ENCODE measurements at regions not wholly inside any gene's neighbourhood (a gene's known extent, or its start where the extent isn't known, plus 50 kb on each side); places are given as distances from the start of the nearest gene placed in this dataset.

GRCh38 chr14:100381395-100382105, 58.4 kb downstream of the SLC25A47 start:
- 56 to 66% (median 58%) methylated on average over 11 of the region's 11 CpGs for WGBS, 3 donors
- intact Hi-C loops (cut with DNase I) = loop anchor here in 1 of 2 donors (5.0 to 10.0 kb wide), 2 partner anchors 266 to 1243 kb away; no protein-coding TSS in a partner anchor
- no peak for ATAC-seq

GRCh38 chr14:100382106-100382455, 58.9 kb downstream of the SLC25A47 start:
- 68 to 83% (median 74%) methylated on average over 7 of the region's 7 CpGs for WGBS, 3 donors
- ATAC-seq = no peak

More at GRCh38 chr14:100381395-100382105, 58.4 kb downstream of the SLC25A47 start:
- H3K36me3 ChIP-seq (ENCODE audit: insufficient read depth in 1 of 2, low read depth in 1 of 2) = peaks cover 0 to 8% of the 10 kb centered on the region in 2 donors
- peaks cover 25% of the 10 kb centered on the region for H3K4me1 ChIP-seq
- no peak for DNase-seq
- no peak for TF ChIP-seq CTCF (IDR thresholded peaks at IDR 0.05)
- H3K9me3 ChIP-seq = no peaks in the 10 kb centered on the region
- H3K27ac ChIP-seq = no peak overlapping the region
- no peaks in the 10 kb centered on the region for H3K27me3 ChIP-seq (ENCODE audit: insufficient read depth in 3 of 3, low read length in 2 of 3)
- no peak overlapping the region for H3K4me3 ChIP-seq

GRCh38 chr14:100383727-100384158, 60.6 kb downstream of the SLC25A47 start:
- intact Hi-C loops (cut with DNase I) = loop anchor here in 1 of 2 donors (5.0 to 10.0 kb wide), 2 partner anchors 264 to 1241 kb away; no protein-coding TSS in a partner anchor

More at GRCh38 chr14:100382106-100382455, 58.9 kb downstream of the SLC25A47 start:
- Histone ChIP-seq H3K9me3 (no peaks in the 10 kb centered on the region), H3K27ac (no peak overlapping the region), H3K4me1 (peaks cover 19% of the 10 kb centered on the region), H3K27me3 (ENCODE audit: insufficient read depth in 3 of 3, low read length in 2 of 3) (no peaks in the 10 kb centered on the region), H3K4me3 (no peak overlapping the region), H3K36me3 (ENCODE audit: insufficient read depth in 1 of 2, low read depth in 1 of 2) (peaks cover 0 to 8% of the 10 kb centered on the region in 2 donors)
- no peak for TF ChIP-seq CTCF (IDR thresholded peaks at IDR 0.05)
- no peak for DNase-seq
- intact Hi-C loops (cut with DNase I) = loop anchor here in 1 of 2 donors (5.0 to 10.0 kb wide), 2 partner anchors 265 to 1243 kb away; no protein-coding TSS in a partner anchor

GRCh38 chr14:100384277-100384676, 61.1 kb downstream of the SLC25A47 start:
- intact Hi-C loops (cut with DNase I) = loop anchor here in 1 of 2 donors (5.0 to 10.0 kb wide), 2 partner anchors 263 to 1241 kb away; no protein-coding TSS in a partner anchor
- H3K4me1 ChIP-seq = peaks cover 13% of the 10 kb centered on the region
- WGBS, 3 donors = 66 to 82% (median 70%) methylated on average over 5 of the region's 5 CpGs
- no peaks in the 10 kb centered on the region for H3K27me3 ChIP-seq (ENCODE audit: insufficient read depth in 3 of 3, low read length in 2 of 3)
- no peak for DNase-seq
- no peak for TF ChIP-seq CTCF (IDR thresholded peaks at IDR 0.05)
- H3K4me3 ChIP-seq = no peak overlapping the region
- no peak for ATAC-seq
- no peak overlapping the region for H3K27ac ChIP-seq
- no peaks in the 10 kb centered on the region for H3K9me3 ChIP-seq
- H3K36me3 ChIP-seq (ENCODE audit: insufficient read depth in 1 of 2, low read depth in 1 of 2) = peaks cover 0 to 8% of the 10 kb centered on the region in 2 donors

More at GRCh38 chr14:100383727-100384158, 60.6 kb downstream of the SLC25A47 start:
- Histone ChIP-seq H3K27ac (no peak overlapping the region), H3K9me3 (no peaks in the 10 kb centered on the region), H3K27me3 (ENCODE audit: insufficient read depth in 3 of 3, low read length in 2 of 3) (no peaks in the 10 kb centered on the region), H3K36me3 (ENCODE audit: insufficient read depth in 1 of 2, low read depth in 1 of 2) (peaks cover 0 to 8% of the 10 kb centered on the region in 2 donors), H3K4me1 (peaks cover 13% of the 10 kb centered on the region), H3K4me3 (no peak overlapping the region)
- DNase-seq (peak; percentile 55 to 72), ATAC-seq (peak; percentile 67 to 87 (median 80))
- TF ChIP-seq CTCF (IDR thresholded peaks at IDR 0.05) = peak; percentile 77
- WGBS, 3 donors = 29 to 40% (median 32%) methylated on average over 9 to 10 of the region's 10 CpGs

Data from psoas muscle (tissue), 7 donors.